Fibroblast of lung (primary cell): ENCODE measurements at regions not wholly inside any gene's neighbourhood (a gene's known extent, or its start where the extent isn't known, plus 50 kb on each side); places are given as distances from the start of the nearest gene placed in this dataset.

Experiments used
- DNase-seq, 2 donors: peaks; one replicate each; pipeline versions ENCODE4 v3.0.0 to v3.0.0-alpha.2; 2010; ENCODE audit warnings: low read depth in 2 of 2
- H2AFZ ChIP-seq: 2 replicates; pipeline ENCODE4 v1.5.1; 2012; ENCODE audit warnings: low read length, control low read depth, inconsistent platforms
- H3K27ac ChIP-seq: 2 replicates; pipeline ENCODE4 v1.5.1; 2011; ENCODE audit warnings: low read length, control low read depth; ENCODE audit not compliant: insufficient read depth
- H3K27me3 ChIP-seq: 2 replicates; pipeline ENCODE4 v1.5.1; 2011; ENCODE audit warnings: mild to moderate bottlenecking, low read length; ENCODE audit not compliant: control insufficient read depth, insufficient read depth
- H3K36me3 ChIP-seq: 2 replicates; pipeline ENCODE4 v1.5.1; 2011; ENCODE audit warnings: low read length; ENCODE audit not compliant: control insufficient read depth, insufficient read depth
- H3K4me1 ChIP-seq: 2 replicates; pipeline ENCODE4 v1.5.1; 2011; ENCODE audit warnings: low read length; ENCODE audit not compliant: control insufficient read depth, insufficient read depth; ENCODE audit errors: extremely low read depth
- H3K4me2 ChIP-seq: 2 replicates; pipeline ENCODE4 v1.5.1; 2011; ENCODE audit warnings: low read length, control low read depth; ENCODE audit not compliant: insufficient read depth; ENCODE audit errors: extremely low read depth
- H3K4me3 ChIP-seq, 4 experiments: fragments of 200-600 bp in 1 of 4; sonication (generic) in 1 of 4; replicated peaks in 1 of 4; 2 replicates each; pipeline ENCODE4 v1.5.1; 2011 to 2016; ENCODE audit warnings: low read length in 4 of 4, low read depth in 3 of 4, mild to moderate bottlenecking in 3 of 4, control low read depth in 2 of 4, inconsistent platforms in 1 of 4, mixed read lengths in 1 of 4; ENCODE audit not compliant: insufficient read depth in 1 of 4; ENCODE audit errors: control extremely low read depth in 1 of 4
- H3K79me2 ChIP-seq: 2 replicates; pipeline ENCODE4 v1.5.1; 2012; ENCODE audit warnings: mild to moderate bottlenecking, low read length, inconsistent platforms; ENCODE audit not compliant: control insufficient read depth, insufficient read depth
- H3K9ac ChIP-seq: 2 replicates; pipeline ENCODE4 v1.5.1; 2011; ENCODE audit warnings: mild to moderate bottlenecking, low read length, control low read depth; ENCODE audit not compliant: insufficient read depth
- H3K9me3 ChIP-seq: 2 replicates; pipeline ENCODE4 v1.5.1; 2012; ENCODE audit warnings: low read depth, low read length; ENCODE audit not compliant: control insufficient read depth, insufficient read depth
- H4K20me1 ChIP-seq: 2 replicates; pipeline ENCODE4 v1.5.1; 2011; ENCODE audit warnings: low read length; ENCODE audit not compliant: control insufficient read depth, insufficient read depth; ENCODE audit errors: extremely low read depth
- CTCF ChIP-seq, 2 donors: IDR thresholded peaks in 1 of 2; conservative IDR thresholded peaks in 1 of 2; 1 replicate in 1 of 2; 2 replicates in 1 of 2; pipeline ENCODE4 v1.5.1; 2011 to 2012; ENCODE audit warnings: low read length in 2 of 2, control low read depth in 1 of 2, inconsistent platforms in 1 of 2, low read depth in 1 of 2, mild to moderate bottlenecking in 1 of 2
- EZH2 ChIP-seq: IDR thresholded peaks from 2 replicates; pipeline ENCODE4 v1.5.1; 2012; ENCODE audit warnings: low read length, control low read depth, mild to moderate bottlenecking; ENCODE audit errors: missing control alignments

- Histone ChIP-seq H3K4me3 (no peak overlapping the region), H3K36me3 (no peaks in the 10 kb centered on the region), H3K79me2 (no peaks in the 10 kb centered on the region), H3K9me3 (no peaks in the 10 kb centered on the region), H2AFZ (no peak overlapping the region), H3K4me1 (no peaks in the 10 kb centered on the region), H3K4me2 (no peak overlapping the region), H3K9ac (no peak overlapping the region), H3K27ac (no peak overlapping the region), H3K27me3 (no peaks in the 10 kb centered on the region), H4K20me1 (no peaks in the 10 kb centered on the region)
- DNase-seq = no peak
- TF ChIP-seq CTCF (conservative IDR thresholded peaks at IDR 0.05 in 1 of 2, IDR thresholded peaks at IDR 0.05 in 1 of 2; ENCODE audit: low read depth in 1 of 2, low read length in 2 of 2) (no peak), EZH2 (no peak)
These were observed 108.2 kb upstream of the TOP3B start for GRCh38 chr22:22090650-22091399.

GRCh38 chr22:22089459-22090308 lies 107.1 kb upstream of the TOP3B start:
- H3K4me2 ChIP-seq = no peak overlapping the region
- no peak overlapping the region for H3K9ac ChIP-seq
- no peak overlapping the region for H3K27ac ChIP-seq
- H3K9me3 ChIP-seq = no peaks in the 10 kb centered on the region
- DNase-seq = no peak
- H3K36me3 ChIP-seq = no peaks in the 10 kb centered on the region
- H3K4me3 ChIP-seq = no peak overlapping the region
- TF ChIP-seq CTCF (conservative IDR thresholded peaks at IDR 0.05 in 1 of 2, IDR thresholded peaks at IDR 0.05 in 1 of 2; ENCODE audit: low read depth in 1 of 2, low read length in 2 of 2) = no peak
- TF ChIP-seq EZH2 = no peak
- no peak overlapping the region for H2AFZ ChIP-seq
- H3K79me2 ChIP-seq = no peaks in the 10 kb centered on the region
- H3K27me3 ChIP-seq = no peaks in the 10 kb centered on the region
- H3K4me1 ChIP-seq = no peaks in the 10 kb centered on the region
- H4K20me1 ChIP-seq = no peaks in the 10 kb centered on the region

DNA sequence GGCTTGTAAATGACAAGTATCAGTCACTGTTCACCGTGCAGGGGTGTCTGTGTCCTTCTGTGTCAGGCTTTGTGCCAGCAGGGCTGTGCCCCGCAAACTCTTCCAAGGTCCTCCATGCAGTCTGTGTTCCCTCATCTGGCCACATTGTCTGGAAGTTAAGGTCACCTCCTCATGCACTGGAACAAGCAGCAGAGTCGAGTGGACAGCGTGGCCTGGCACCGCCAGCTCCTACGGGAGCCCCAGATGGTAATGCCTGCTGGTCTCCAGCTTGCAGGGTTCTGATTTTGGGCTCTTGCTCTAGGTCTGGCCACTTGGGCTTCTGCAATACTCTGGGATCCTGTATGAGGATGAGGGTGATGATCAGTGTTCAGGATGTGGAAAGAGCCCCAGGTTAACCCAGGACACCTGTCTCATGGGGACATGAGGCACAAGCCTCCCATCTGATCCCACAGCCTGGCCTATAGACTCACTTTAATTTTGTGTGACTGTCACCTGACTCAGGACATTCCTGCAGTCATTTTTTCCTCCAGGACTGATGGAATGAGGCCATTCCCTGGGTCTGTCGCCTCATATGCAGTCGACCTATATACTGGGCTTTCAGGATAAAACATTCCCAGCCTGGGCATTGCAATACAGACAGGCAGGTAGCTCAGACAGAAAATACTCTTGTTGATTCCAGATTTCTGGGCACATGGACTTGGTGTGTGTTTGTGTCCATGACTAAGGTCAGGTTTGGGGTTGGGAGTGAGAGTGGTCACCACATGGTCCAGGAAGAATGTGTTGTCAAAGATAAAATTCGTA lies 106.3 kb upstream of the TOP3B start:
- no peaks in the 10 kb centered on the region for H3K4me1 ChIP-seq
- no peak for DNase-seq
- no peak overlapping the region for H3K4me3 ChIP-seq
- no peaks in the 10 kb centered on the region for H3K27me3 ChIP-seq
- no peaks in the 10 kb centered on the region for H3K79me2 ChIP-seq
- no peak for TF ChIP-seq CTCF (conservative IDR thresholded peaks at IDR 0.05 in 1 of 2, IDR thresholded peaks at IDR 0.05 in 1 of 2; ENCODE audit: low read depth in 1 of 2, low read length in 2 of 2)
- TF ChIP-seq EZH2 = no peak
- H3K4me2 ChIP-seq = no peak overlapping the region
- H3K9me3 ChIP-seq = no peaks in the 10 kb centered on the region
- H3K27ac ChIP-seq = no peak overlapping the region
- no peaks in the 10 kb centered on the region for H4K20me1 ChIP-seq
- no peaks in the 10 kb centered on the region for H3K36me3 ChIP-seq
- no peak overlapping the region for H3K9ac ChIP-seq
- H2AFZ ChIP-seq = no peak overlapping the region
